ENCODE measurements at regions not wholly inside any gene's neighbourhood (a gene's known extent, or its start where the extent isn't known, plus 50 kb on each side); places are given as distances from the start of the nearest gene placed in this dataset.

DNA sequence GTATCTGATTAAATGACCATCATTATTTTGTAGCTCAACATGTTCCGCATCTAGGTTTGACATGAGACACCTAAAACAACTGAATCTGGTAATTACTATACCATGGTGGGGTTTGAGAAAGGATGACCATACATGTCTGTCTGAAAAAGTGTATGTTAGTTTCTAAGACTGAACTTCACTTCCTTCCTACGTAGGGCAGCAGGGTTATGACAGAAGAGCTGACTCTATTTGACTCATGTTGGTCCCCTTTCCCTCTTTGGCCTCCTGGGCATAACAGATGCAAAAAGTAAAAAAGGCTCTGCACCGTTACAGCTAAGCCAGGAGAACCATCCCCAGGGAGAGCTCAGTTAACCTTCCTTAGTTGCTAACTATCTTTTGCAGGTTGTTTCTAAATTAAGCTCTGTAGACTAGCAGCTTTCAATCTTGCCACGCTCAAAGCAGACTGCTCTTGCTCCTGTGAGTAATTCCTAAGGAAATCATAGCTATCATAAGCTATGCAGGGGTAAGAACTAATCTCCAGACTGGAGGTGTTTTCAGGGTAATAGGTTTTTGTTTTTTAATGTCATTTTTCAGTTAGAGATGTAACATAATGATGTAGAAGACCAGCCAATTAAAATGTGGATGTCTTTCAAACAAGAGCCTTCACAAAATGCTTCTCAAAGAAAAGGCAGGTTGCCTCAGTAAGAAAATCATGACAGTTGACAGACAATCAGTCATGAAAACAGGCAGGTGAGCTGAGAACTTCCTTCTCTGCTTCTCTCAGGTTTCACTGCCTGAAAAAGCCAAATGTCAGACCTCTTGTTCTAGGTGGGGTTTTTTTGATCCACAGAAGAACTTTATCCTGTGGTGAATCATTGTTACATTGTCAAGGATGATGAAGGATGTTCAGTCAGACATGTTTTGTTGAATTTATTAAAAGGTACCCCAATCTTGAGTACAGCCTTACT, 66.9 kb upstream of the DAPP1 start:
- no peak for TF ChIP-seq PATZ1 (CRISPR knock-in tag; IDR thresholded peaks at IDR 0.05; ENCODE audit: borderline replicate concordance)
- no peak for ATAC-seq

GRCh38 chr4:99746443-99746842, 70.2 kb upstream of the DAPP1 start:
- TF ChIP-seq, protein P1, sequence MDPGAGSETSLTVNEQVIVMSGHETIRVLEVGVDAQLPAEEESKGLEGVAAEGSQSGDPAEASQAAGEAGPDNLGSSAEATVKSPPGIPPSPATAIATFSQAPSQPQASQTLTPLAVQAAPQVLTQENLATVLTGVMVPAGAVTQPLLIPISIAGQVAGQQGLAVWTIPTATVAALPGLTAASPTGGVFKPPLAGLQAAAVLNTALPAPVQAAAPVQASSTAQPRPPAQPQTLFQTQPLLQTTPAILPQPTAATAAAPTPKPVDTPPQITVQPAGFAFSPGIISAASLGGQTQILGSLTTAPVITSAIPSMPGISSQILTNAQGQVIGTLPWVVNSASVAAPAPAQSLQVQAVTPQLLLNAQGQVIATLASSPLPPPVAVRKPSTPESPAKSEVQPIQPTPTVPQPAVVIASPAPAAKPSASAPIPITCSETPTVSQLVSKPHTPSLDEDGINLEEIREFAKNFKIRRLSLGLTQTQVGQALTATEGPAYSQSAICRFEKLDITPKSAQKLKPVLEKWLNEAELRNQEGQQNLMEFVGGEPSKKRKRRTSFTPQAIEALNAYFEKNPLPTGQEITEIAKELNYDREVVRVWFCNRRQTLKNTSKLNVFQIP (CRISPR knock-in tag; IDR thresholded peaks at IDR 0.05; ENCODE audit: borderline replicate concordance, low read depth) = no peak
- TF ChIP-seq TOX (CRISPR knock-in tag; IDR thresholded peaks at IDR 0.05; ENCODE audit: borderline replicate concordance) (no peak), PATZ1 (CRISPR knock-in tag; IDR thresholded peaks at IDR 0.05; ENCODE audit: borderline replicate concordance) (no peak), ZC3H10 (CRISPR knock-in tag; IDR thresholded peaks at IDR 0.05) (no peak), ZFP30 (CRISPR knock-in tag; IDR thresholded peaks at IDR 0.05) (no peak), ZNF565 (CRISPR knock-in tag; conservative IDR thresholded peaks at IDR 0.05; ENCODE audit: low read depth) (no peak)
- ATAC-seq = no peak

- TF ChIP-seq TOX (CRISPR knock-in tag; IDR thresholded peaks at IDR 0.05; ENCODE audit: borderline replicate concordance) (no peak), RARB (CRISPR knock-in tag; IDR thresholded peaks at IDR 0.05) (no peak), GLIS3 (CRISPR knock-in tag; IDR thresholded peaks at IDR 0.05) (no peak), ZC3H10 (CRISPR knock-in tag; IDR thresholded peaks at IDR 0.05) (no peak), CSDC2 (CRISPR knock-in tag; IDR thresholded peaks at IDR 0.05) (no peak), ISL1 (CRISPR knock-in tag; IDR thresholded peaks at IDR 0.05) (no peak), OSR1 (CRISPR knock-in tag; IDR thresholded peaks at IDR 0.05) (no peak), ZNF8 (CRISPR knock-in tag; IDR thresholded peaks at IDR 0.05) (no peak), CREB5 (CRISPR knock-in tag; IDR thresholded peaks at IDR 0.05; ENCODE audit: low read depth) (no peak), CSRNP3 (CRISPR knock-in tag; IDR thresholded peaks at IDR 0.05) (no peak), PATZ1 (CRISPR knock-in tag; IDR thresholded peaks at IDR 0.05; ENCODE audit: borderline replicate concordance) (no peak), TCF4 (CRISPR knock-in tag; IDR thresholded peaks at IDR 0.05; ENCODE audit: borderline replicate concordance) (no peak), ZNF70 (CRISPR knock-in tag; IDR thresholded peaks at IDR 0.05) (no peak), ARNTL (CRISPR knock-in tag; IDR thresholded peaks at IDR 0.05; ENCODE audit: borderline replicate concordance, low read depth) (no peak), ZFP30 (CRISPR knock-in tag; IDR thresholded peaks at IDR 0.05) (no peak), PPARA (CRISPR knock-in tag; IDR thresholded peaks at IDR 0.05; ENCODE audit: borderline replicate concordance) (no peak), BACH2 (CRISPR knock-in tag; IDR thresholded peaks at IDR 0.05; ENCODE audit: borderline replicate concordance) (no peak), ESRRG (CRISPR knock-in tag; IDR thresholded peaks at IDR 0.05) (no peak)
- TF ChIP-seq, protein P2, sequence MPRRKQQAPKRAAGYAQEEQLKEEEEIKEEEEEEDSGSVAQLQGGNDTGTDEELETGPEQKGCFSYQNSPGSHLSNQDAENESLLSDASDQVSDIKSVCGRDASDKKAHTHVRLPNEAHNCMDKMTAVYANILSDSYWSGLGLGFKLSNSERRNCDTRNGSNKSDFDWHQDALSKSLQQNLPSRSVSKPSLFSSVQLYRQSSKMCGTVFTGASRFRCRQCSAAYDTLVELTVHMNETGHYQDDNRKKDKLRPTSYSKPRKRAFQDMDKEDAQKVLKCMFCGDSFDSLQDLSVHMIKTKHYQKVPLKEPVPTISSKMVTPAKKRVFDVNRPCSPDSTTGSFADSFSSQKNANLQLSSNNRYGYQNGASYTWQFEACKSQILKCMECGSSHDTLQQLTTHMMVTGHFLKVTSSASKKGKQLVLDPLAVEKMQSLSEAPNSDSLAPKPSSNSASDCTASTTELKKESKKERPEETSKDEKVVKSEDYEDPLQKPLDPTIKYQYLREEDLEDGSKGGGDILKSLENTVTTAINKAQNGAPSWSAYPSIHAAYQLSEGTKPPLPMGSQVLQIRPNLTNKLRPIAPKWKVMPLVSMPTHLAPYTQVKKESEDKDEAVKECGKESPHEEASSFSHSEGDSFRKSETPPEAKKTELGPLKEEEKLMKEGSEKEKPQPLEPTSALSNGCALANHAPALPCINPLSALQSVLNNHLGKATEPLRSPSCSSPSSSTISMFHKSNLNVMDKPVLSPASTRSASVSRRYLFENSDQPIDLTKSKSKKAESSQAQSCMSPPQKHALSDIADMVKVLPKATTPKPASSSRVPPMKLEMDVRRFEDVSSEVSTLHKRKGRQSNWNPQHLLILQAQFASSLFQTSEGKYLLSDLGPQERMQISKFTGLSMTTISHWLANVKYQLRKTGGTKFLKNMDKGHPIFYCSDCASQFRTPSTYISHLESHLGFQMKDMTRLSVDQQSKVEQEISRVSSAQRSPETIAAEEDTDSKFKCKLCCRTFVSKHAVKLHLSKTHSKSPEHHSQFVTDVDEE (CRISPR knock-in tag; IDR thresholded peaks at IDR 0.05) = no peak
- TF ChIP-seq, protein P1 (CRISPR knock-in tag; IDR thresholded peaks at IDR 0.05; ENCODE audit: borderline replicate concordance, low read depth) = no peak
- ATAC-seq = no peak
These were observed 79.2 kb upstream of the C4orf54 start for GRCh38 chr4:99736846-99737245.

All from SK-N-SH treated with all-trans-retinoic acid at 6 μM for 48 hours (cell line).